ENCODE measurements at regions not wholly inside any gene's neighbourhood (a gene's known extent, or its start where the extent isn't known, plus 50 kb on each side); places are given as distances from the start of the nearest gene placed in this dataset.
A peak's percentile ranks its signal among the peaks of the same experiment; 100 is the strongest.

DNA sequence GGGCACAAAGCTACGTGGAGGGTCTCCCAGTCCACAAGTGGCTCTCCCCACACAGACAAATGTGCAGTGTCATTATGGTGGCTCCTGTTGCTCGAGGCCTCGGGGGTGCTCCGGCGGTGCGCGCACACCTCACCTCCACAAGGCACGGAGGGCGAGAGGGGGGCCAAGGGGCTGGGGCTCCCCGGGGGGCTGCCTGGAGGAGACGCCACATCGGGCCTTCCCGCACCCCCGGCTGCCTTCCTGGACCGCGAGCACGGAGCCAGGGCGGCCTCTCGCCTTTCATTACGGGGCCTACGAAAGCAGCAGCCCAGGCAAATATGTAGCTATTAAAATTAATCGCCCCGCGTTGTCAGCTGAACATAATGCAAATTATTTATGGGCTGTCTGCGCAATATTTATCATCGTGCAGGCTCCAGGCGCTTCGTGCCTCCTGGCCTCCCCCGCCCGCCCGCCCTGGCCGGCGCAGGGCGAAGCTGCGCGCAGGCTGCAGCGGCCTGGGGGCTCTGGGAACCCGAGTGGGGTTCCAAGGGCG is 70.8 kb upstream of the BCOR start:
- H3K9ac ChIP-seq (ENCODE audit: low read length), result peak overlapping the region; percentile 61
- Mint-ChIP-seq H3K4me3 (peak overlapping the region; percentile 91), H3K4me1 (peaks cover 49% of the 10 kb centered on the region), H3K27me3 (no peaks in the 10 kb centered on the region), H3K9me3 (ENCODE audit: insufficient read depth) (no peaks in the 10 kb centered on the region), H3K27ac (peak overlapping the region; percentile 100)
- H3K27me3 ChIP-seq (replicated peaks in 1 of 4; ENCODE audit: control extremely low read depth in 1 of 4, control insufficient read depth in 3 of 4, insufficient read depth in 4 of 4, low read length in 3 of 4), result no peaks in the 10 kb centered on the region
- CTCF ChIA-PET, result interaction anchor here (1.0 to 5.8 kb wide), 12 partner anchors 8 to 313 kb away, joined by 3 to 50 read pairs (median 6); partner anchors contain the start of gene BCOR
- peak overlapping the region in 4 of 5 experiments; percentile 46 to 54 (median 51) for H3K4me3 ChIP-seq (ENCODE audit: control extremely low read depth in 1 of 5, extremely low read depth in 1 of 5, insufficient read depth in 1 of 5, low read depth in 2 of 5, low read length in 4 of 5)
- ATAC-seq (ENCODE audit: low read depth) (no peak), DNase-seq (no peak)
- no peaks in the 10 kb centered on the region for H4K20me1 ChIP-seq (ENCODE audit: control insufficient read depth, insufficient read depth, low read length, poor library complexity, severe bottlenecking)
- WGBS (ENCODE audit: insufficient coverage), result 63% methylated on average over 8 of the region's 39 CpGs
- no peaks in the 10 kb centered on the region for H3K36me3 ChIP-seq (replicated peaks in 1 of 2; ENCODE audit: control extremely low read depth in 1 of 2, control insufficient read depth in 1 of 2, extremely low read depth in 1 of 2, insufficient read depth in 2 of 2, low read length in 1 of 2)
- H3K27ac ChIP-seq (ENCODE audit: low read length in 2 of 2), result peak overlapping the region; percentile 57 to 99
- peaks cover 40 to 63% of the 10 kb centered on the region in 2 donors for H3K4me1 ChIP-seq (ENCODE audit: control insufficient read depth in 2 of 2, insufficient read depth in 2 of 2, low read length in 2 of 2)
- intact Hi-C loops (cut with micrococcal nuclease), result loop anchor here (1.0 to 5.0 kb wide), 3 partner anchors 39 to 156 kb away; no protein-coding TSS in a partner anchor
- H3K4me2 ChIP-seq (replicated peaks; ENCODE audit: low read depth, low read length, poor library complexity, severe bottlenecking), result peak overlapping the region; percentile 81
- TF ChIP-seq EZH2 (IDR thresholded peaks at IDR 0.05; ENCODE audit: borderline replicate concordance, insufficient read depth, low read depth, low read length, poor library complexity, severe bottlenecking), result no peak
- no peak for TF ChIP-seq CTCF (IDR thresholded peaks at IDR 0.05)
- POLR2A ChIA-PET, result interaction anchor here (1.2 to 6.1 kb wide), 7 partner anchors 8 to 341 kb away, joined by 3 to 102 read pairs (median 4); partner anchors contain the start of gene BCOR
- H3K9me3 ChIP-seq (ENCODE audit: control extremely low read depth in 1 of 3, control insufficient read depth in 2 of 3, insufficient read depth in 1 of 3, low read length in 2 of 3), result no peaks in the 10 kb centered on the region
- peaks cover 15% of the 10 kb centered on the region for H3K79me2 ChIP-seq (ENCODE audit: control insufficient read depth, insufficient read depth, low read length)
- H2AFZ ChIP-seq (ENCODE audit: insufficient read depth, low read depth, low read length, poor library complexity, severe bottlenecking), result peak overlapping the region; percentile 59

GRCh38 chrX:40167850-40168479 is 70.2 kb upstream of the BCOR start:
- H3K27ac Mint-ChIP-seq, result peak overlapping the region; percentile 93
- intact Hi-C loops (cut with micrococcal nuclease), result loop anchor here (2.0 to 5.0 kb wide), 2 partner anchors 39 to 155 kb away; no protein-coding TSS in a partner anchor
- Histone ChIP-seq H4K20me1 (ENCODE audit: control insufficient read depth, insufficient read depth, low read length, poor library complexity, severe bottlenecking) (no peaks in the 10 kb centered on the region), H3K36me3 (replicated peaks in 1 of 2; ENCODE audit: control extremely low read depth in 1 of 2, control insufficient read depth in 1 of 2, extremely low read depth in 1 of 2, insufficient read depth in 2 of 2, low read length in 1 of 2) (no peaks in the 10 kb centered on the region), H3K27ac (ENCODE audit: low read length in 2 of 2) (peak overlapping the region; percentile 37 to 57), H3K9ac (ENCODE audit: low read length) (peak overlapping the region; percentile 61), H3K4me2 (replicated peaks; ENCODE audit: low read depth, low read length, poor library complexity, severe bottlenecking) (peak overlapping the region; percentile 81), H3K4me1 (ENCODE audit: control insufficient read depth in 2 of 2, insufficient read depth in 2 of 2, low read length in 2 of 2) (peaks cover 34 to 57% of the 10 kb centered on the region in 2 donors), H2AFZ (ENCODE audit: insufficient read depth, low read depth, low read length, poor library complexity, severe bottlenecking) (peak overlapping the region; percentile 59), H3K4me3 (ENCODE audit: control extremely low read depth in 1 of 5, extremely low read depth in 1 of 5, insufficient read depth in 1 of 5, low read depth in 2 of 5, low read length in 4 of 5) (peak overlapping the region; percentile 38 to 54 (median 49)), H3K27me3 (replicated peaks in 1 of 4; ENCODE audit: control extremely low read depth in 1 of 4, control insufficient read depth in 3 of 4, insufficient read depth in 4 of 4, low read length in 3 of 4) (no peaks in the 10 kb centered on the region), H3K79me2 (ENCODE audit: control insufficient read depth, insufficient read depth, low read length) (peaks cover 16% of the 10 kb centered on the region), H3K9me3 (ENCODE audit: control extremely low read depth in 1 of 3, control insufficient read depth in 2 of 3, insufficient read depth in 1 of 3, low read length in 2 of 3) (no peaks in the 10 kb centered on the region)
- ChIA-PET POLR2A (interaction anchor here (0.6 to 6.1 kb wide), 7 partner anchors 9 to 340 kb away, joined by 3 to 102 read pairs (median 7); partner anchors contain the start of gene BCOR), CTCF (interaction anchor here (1.1 to 5.8 kb wide), 10 partner anchors 9 to 313 kb away, joined by 3 to 50 read pairs (median 8); partner anchors contain the start of gene BCOR)
- no peaks in the 10 kb centered on the region for H3K27me3 Mint-ChIP-seq
- TF ChIP-seq EZH2 (IDR thresholded peaks at IDR 0.05; ENCODE audit: borderline replicate concordance, insufficient read depth, low read depth, low read length, poor library complexity, severe bottlenecking), result no peak
- no peak for TF ChIP-seq CTCF (IDR thresholded peaks at IDR 0.05)
- peak overlapping the region; percentile 91 for H3K4me3 Mint-ChIP-seq
- no peaks in the 10 kb centered on the region for H3K9me3 Mint-ChIP-seq (ENCODE audit: insufficient read depth)
- WGBS (ENCODE audit: insufficient coverage), result 6% methylated on average over 24 of the region's 46 CpGs
- DNase-seq (peak; percentile 58), ATAC-seq (ENCODE audit: low read depth) (no peak)
- H3K4me1 Mint-ChIP-seq, result peaks cover 43% of the 10 kb centered on the region
